AG09319 (cell line): ENCODE measurements at regions not wholly inside any gene's neighbourhood (a gene's known extent, or its start where the extent isn't known, plus 50 kb on each side); places are given as distances from the start of the nearest gene placed in this dataset.

ENCODE experiments used
- DNase-seq: peaks from one replicate; pipeline ENCODE4 v3.0.0-alpha.2; 2010; ENCODE audit warnings: low read depth; ENCODE audit errors: extremely low read depth
- CTCF ChIP-seq: IDR thresholded peaks from 2 replicates; pipeline ENCODE4 v1.5.1; 2011; ENCODE audit warnings: low read depth, mild to moderate bottlenecking, inconsistent platforms, low read length, moderate library complexity

- no peak for TF ChIP-seq CTCF
- no peak for DNase-seq
These were observed 357.6 kb upstream of the ZP4 start for GRCh38 chr1:238248356-238248755.

GRCh38 chr1:238242181-238242580 lies 351.5 kb upstream of the ZP4 start:
- no peak for DNase-seq
- TF ChIP-seq CTCF = no peak

GRCh38 chr1:238241607-238242006 lies 350.9 kb upstream of the ZP4 start:
- TF ChIP-seq CTCF = no peak
- DNase-seq = no peak

GRCh38 chr1:238239343-238239742 lies 348.6 kb upstream of the ZP4 start:
- DNase-seq = no peak
- TF ChIP-seq CTCF = no peak

GRCh38 chr1:238233966-238234365 lies 343.2 kb upstream of the ZP4 start:
- no peak for DNase-seq
- TF ChIP-seq CTCF = no peak

GRCh38 chr1:238232084-238232710 lies 341.5 kb upstream of the ZP4 start:
- TF ChIP-seq CTCF = no peak
- DNase-seq = no peak

GRCh38 chr1:238226810-238227209 lies 336.1 kb upstream of the ZP4 start:
- no peak for TF ChIP-seq CTCF
- no peak for DNase-seq
